Keratinocyte (primary cell): ENCODE measurements at regions not wholly inside any gene's neighbourhood (a gene's known extent, or its start where the extent isn't known, plus 50 kb on each side); places are given as distances from the start of the nearest gene placed in this dataset.

Experiments used
- CTCF ChIP-seq, 3 experiments: IDR thresholded peaks in 1 of 3; conservative IDR thresholded peaks in 1 of 3; optimal IDR thresholded peaks in 1 of 3; 2 replicates in 2 of 3; 3 replicates in 1 of 3; pipeline versions ENCODE3 to v1.5.1; 2011; ENCODE audit warnings: low read length in 3 of 3, mild to moderate bottlenecking in 3 of 3, moderate library complexity in 2 of 3, control low read depth in 1 of 3, inconsistent platforms in 1 of 3; ENCODE audit not compliant: insufficient read depth in 2 of 3; ENCODE audit errors: extremely low read depth in 1 of 3
- EZH2 ChIP-seq: IDR thresholded peaks from one replicate; pipeline ENCODE4 v1.6.1; 2012; ENCODE audit warnings: inconsistent platforms, mild to moderate bottlenecking, low read length, moderate library complexity

GRCh38 chr11:15875943-15876342 lies 480.4 kb downstream of the SOX6 start:
- TF ChIP-seq CTCF (optimal IDR thresholded peaks at IDR 0.05 in 1 of 3, IDR thresholded peaks at IDR 0.05 in 1 of 3, conservative IDR thresholded peaks at IDR 0.05 in 1 of 3; ENCODE audit: extremely low read depth in 1 of 3, insufficient read depth in 2 of 3, low read length in 3 of 3) (no peak), EZH2 (no peak)
